CD14-positive monocyte (primary cell): ENCODE measurements at regions not wholly inside any gene's neighbourhood (a gene's known extent, or its start where the extent isn't known, plus 50 kb on each side); places are given as distances from the start of the nearest gene placed in this dataset.

Experiments
- DNase-seq, 3 donors: peaks; one replicate each; pipeline ENCODE4 v3.0.0-alpha.2; 2011 to 2022
- H2AFZ ChIP-seq: 2 replicates; pipeline ENCODE4 v1.6.0; 2012; ENCODE audit warnings: mild to moderate bottlenecking, low read depth, low read length, inconsistent platforms; ENCODE audit not compliant: insufficient read depth, poor library complexity, severe bottlenecking
- H3K27ac ChIP-seq, 2 donors: 1 replicate in 1 of 2; 2 replicates in 1 of 2; pipeline ENCODE4 v1.5.1; 2012 to 2013; ENCODE audit warnings: low read length in 2 of 2, control low read depth in 1 of 2, inconsistent platforms in 1 of 2, low read depth in 1 of 2, mild to moderate bottlenecking in 1 of 2
- H3K27me3 ChIP-seq, 2 donors: one replicate each; pipeline versions ENCODE4 v1.6.0 to v1.6.1; 2011 to 2013; ENCODE audit warnings: low read length in 2 of 2; ENCODE audit not compliant: control insufficient read depth in 2 of 2, insufficient read depth in 2 of 2
- H3K36me3 ChIP-seq, 2 donors: replicated peaks in 1 of 2; 1 replicate in 1 of 2; 2 replicates in 1 of 2; pipeline versions ENCODE4 v1.5.1 to v1.6.1; 2012 to 2013; ENCODE audit warnings: low read length in 2 of 2, control low read depth in 1 of 2, inconsistent platforms in 1 of 2, mild to moderate bottlenecking in 1 of 2; ENCODE audit not compliant: insufficient read depth in 2 of 2, control insufficient read depth in 1 of 2
- H3K4me1 ChIP-seq, 2 donors: 1 replicate in 1 of 2; 2 replicates in 1 of 2; pipeline versions ENCODE4 v1.5.1 to v1.6.1; 2012 to 2013; ENCODE audit warnings: low read length in 2 of 2, control low read depth in 1 of 2, inconsistent platforms in 1 of 2, mild to moderate bottlenecking in 1 of 2, moderate library complexity in 1 of 2; ENCODE audit not compliant: insufficient read depth in 2 of 2, control insufficient read depth in 1 of 2
- H3K4me2 ChIP-seq: replicated peaks from 2 replicates; pipeline ENCODE3; 2012; ENCODE audit warnings: low read length, moderate library complexity, mild to moderate bottlenecking; ENCODE audit not compliant: poor library complexity, severe bottlenecking; ENCODE audit errors: extremely low read depth
- H3K4me3 ChIP-seq, 3 experiments: fragments of 200-600 bp in 1 of 3; sonication (generic) in 1 of 3; replicated peaks in 1 of 3; 1 replicate in 2 of 3; 2 replicates in 1 of 3; pipeline ENCODE4 v1.5.1; 2011 to 2013; ENCODE audit warnings: low read length in 3 of 3, mild to moderate bottlenecking in 3 of 3, control low read depth in 2 of 3, low read depth in 2 of 3, inconsistent platforms in 1 of 3, moderate library complexity in 1 of 3
- H3K79me2 ChIP-seq: 2 replicates; pipeline ENCODE4 v1.6.0; 2012; ENCODE audit warnings: mild to moderate bottlenecking, control low read depth, inconsistent platforms, low read length, moderate library complexity; ENCODE audit not compliant: insufficient read depth
- H3K9ac ChIP-seq: 2 replicates; pipeline ENCODE4 v1.6.0; 2017; ENCODE audit warnings: low read length, mild to moderate bottlenecking; ENCODE audit not compliant: insufficient read depth, poor library complexity, severe bottlenecking
- H3K9me3 ChIP-seq, 2 donors: replicated peaks in 1 of 2; 1 replicate in 1 of 2; 2 replicates in 1 of 2; pipeline versions ENCODE4 v1.5.1 to v1.6.1; 2012 to 2013; ENCODE audit warnings: low read length in 2 of 2, control low read depth in 1 of 2; ENCODE audit not compliant: control insufficient read depth in 1 of 2, insufficient read depth in 1 of 2
- H4K20me1 ChIP-seq: 2 replicates; pipeline ENCODE4 v1.6.0; 2012; ENCODE audit warnings: mild to moderate bottlenecking, low read length, control low read depth, moderate library complexity; ENCODE audit not compliant: insufficient read depth
- H3K27ac Mint-ChIP-seq, 7 donors: one replicate each; pipeline ENCODE4 v1.8.0; 2020; ENCODE audit warnings: mild to moderate bottlenecking in 7 of 7, mixed read lengths in 7 of 7, moderate library complexity in 6 of 7, inconsistent platforms in 2 of 7
- H3K27me3 Mint-ChIP-seq, 3 donors: one replicate each; pipeline ENCODE4 v1.8.0; 2021 to 2022; ENCODE audit warnings: low read depth in 3 of 3, mild to moderate bottlenecking in 3 of 3, mixed read lengths in 3 of 3, moderate library complexity in 3 of 3, inconsistent platforms in 1 of 3
- H3K36me3 Mint-ChIP-seq, 2 donors: one replicate each; pipeline ENCODE4 v1.8.0; 2020; ENCODE audit warnings: mixed read lengths in 2 of 2, inconsistent platforms in 1 of 2, mild to moderate bottlenecking in 1 of 2
- H3K4me1 Mint-ChIP-seq: one replicate; pipeline ENCODE4 v1.8.0; 2020; ENCODE audit warnings: mild to moderate bottlenecking, mixed read lengths
- H3K4me3 Mint-ChIP-seq, 2 donors: one replicate each; pipeline ENCODE4 v1.8.0; 2020; ENCODE audit warnings: mild to moderate bottlenecking in 2 of 2, mixed read lengths in 2 of 2, moderate library complexity in 1 of 2
- H3K9me3 Mint-ChIP-seq, 7 donors: one replicate each; pipeline ENCODE4 v1.8.0; 2020 to 2022; ENCODE audit warnings: mixed read lengths in 7 of 7, mild to moderate bottlenecking in 6 of 7, moderate library complexity in 6 of 7, inconsistent platforms in 2 of 7
- CTCF ChIP-seq: fragments of 200-600 bp; IDR thresholded peaks from one replicate; pipeline ENCODE4 v1.8.0; 2022; ENCODE audit warnings: antibody characterized with exemption, mild to moderate bottlenecking
- WGBS: methylation state at CpG from one replicate; pipeline ENCODE4 v1.1.5; 2013; ENCODE audit warnings: missing lambda C conversion rate; ENCODE audit not compliant: insufficient coverage; 5-methylcytosine and 5-hydroxymethylcytosine counted together
- intact Hi-C, 2 donors: fragments of 100-400 bp; cut with micrococcal nuclease; formaldehyde crosslinking; loops; one replicate each; pipeline versions ENCODE4 v1.15.0 to v1.15.1; 2023

DNA sequence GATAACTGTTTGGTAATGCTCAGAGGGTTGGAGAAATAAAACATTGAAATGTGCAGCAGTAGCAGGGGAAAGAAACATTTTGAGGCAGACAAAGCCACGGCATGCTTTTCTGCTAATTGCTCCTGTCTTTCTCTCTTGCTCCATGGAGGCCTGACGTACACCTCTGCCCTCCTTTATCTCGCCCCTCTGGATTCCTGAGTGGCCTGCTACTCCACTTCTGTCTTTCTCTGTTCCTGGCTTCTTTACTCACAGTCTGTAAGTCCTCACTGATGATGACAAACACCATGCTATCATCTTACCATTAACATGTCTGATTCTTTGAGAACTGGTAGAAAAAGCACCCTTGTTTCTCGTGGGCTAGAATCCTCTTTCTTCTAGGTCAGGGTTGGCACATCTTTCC is 392.9 kb downstream of the MEIS1 start:
- 88% methylated on average over 4 of the region's 4 CpGs for WGBS
- H3K36me3 ChIP-seq, result no peaks in the 10 kb centered on the region
- H3K36me3 Mint-ChIP-seq, result no peaks in the 10 kb centered on the region
- peaks cover 0 to 2% (median 0%) of the 10 kb centered on the region in 3 donors for H3K27me3 Mint-ChIP-seq
- no peak for DNase-seq
- H3K27me3 ChIP-seq, result no peaks in the 10 kb centered on the region
- H3K4me3 ChIP-seq, result no peak overlapping the region
- H3K4me3 Mint-ChIP-seq, result no peak overlapping the region
- H4K20me1 ChIP-seq, result no peaks in the 10 kb centered on the region
- H3K9me3 Mint-ChIP-seq, result peaks cover 0 to 7% (median 4%) of the 10 kb centered on the region in 7 donors
- no peak overlapping the region for H3K27ac Mint-ChIP-seq
- no peaks in the 10 kb centered on the region for H3K79me2 ChIP-seq
- no peaks in the 10 kb centered on the region for H3K4me1 Mint-ChIP-seq
- TF ChIP-seq CTCF, result no peak
- H3K4me1 ChIP-seq, result no peaks in the 10 kb centered on the region
- intact Hi-C loops, result no loop called here
- peaks cover 0 to 3% of the 10 kb centered on the region in 2 donors for H3K9me3 ChIP-seq
- no peak overlapping the region for H2AFZ ChIP-seq
- no peak overlapping the region for H3K9ac ChIP-seq
- no peak overlapping the region for H3K4me2 ChIP-seq
- no peak overlapping the region for H3K27ac ChIP-seq

DNA sequence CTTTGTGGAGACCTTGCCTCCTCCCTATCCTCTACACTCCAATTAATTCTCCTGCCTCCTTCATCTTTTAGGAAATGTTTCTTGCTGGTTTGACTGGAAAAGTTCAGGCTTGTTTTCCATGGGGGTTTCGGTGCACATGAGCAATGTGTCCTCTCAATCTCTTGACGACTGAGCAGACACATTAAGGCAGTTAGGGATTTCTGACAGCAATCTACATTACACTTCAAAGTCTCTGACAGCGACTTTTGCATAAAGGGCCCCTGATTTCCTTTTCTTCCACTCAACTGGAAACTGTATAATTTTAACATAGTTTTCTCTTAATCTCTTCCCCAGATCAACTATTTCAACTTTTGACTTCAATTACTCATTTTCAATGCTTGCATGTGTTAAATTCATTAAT is 394.0 kb downstream of the MEIS1 start:
- no peak for TF ChIP-seq CTCF
- Histone ChIP-seq H3K4me3 (no peak overlapping the region), H2AFZ (no peak overlapping the region), H3K79me2 (no peaks in the 10 kb centered on the region), H3K27me3 (no peaks in the 10 kb centered on the region), H3K4me1 (no peaks in the 10 kb centered on the region), H3K9ac (no peak overlapping the region), H3K9me3 (peaks cover 0 to 3% of the 10 kb centered on the region in 2 donors), H3K36me3 (no peaks in the 10 kb centered on the region), H3K27ac (no peak overlapping the region), H4K20me1 (no peaks in the 10 kb centered on the region), H3K4me2 (no peak overlapping the region)
- Mint-ChIP-seq H3K4me3 (no peak overlapping the region), H3K9me3 (peaks cover 0 to 7% (median 4%) of the 10 kb centered on the region in 7 donors), H3K4me1 (no peaks in the 10 kb centered on the region), H3K36me3 (no peaks in the 10 kb centered on the region), H3K27me3 (peaks cover 0 to 2% (median 0%) of the 10 kb centered on the region in 3 donors), H3K27ac (no peak overlapping the region)
- intact Hi-C loops, result no loop called here
- no peak for DNase-seq
- WGBS, result 100% methylated on average over 1 of the region's 3 CpGs
